Nephron progenitor cell (in vitro differentiated cells): ENCODE measurements at regions not wholly inside any gene's neighbourhood (a gene's known extent, or its start where the extent isn't known, plus 50 kb on each side); places are given as distances from the start of the nearest gene placed in this dataset.
"Not testable (repeated sequence)": the region's sequence is repeated elsewhere in the genome, so short reads cannot be mapped to it uniquely, and the experiment has no call there.

Experiments
- DNase-seq: peaks from one replicate; pipeline ENCODE4 v3.0.0; 2021
- H3K27ac Mint-ChIP-seq: 2 replicates; pipeline ENCODE4 v1.8.0; 2021; ENCODE audit warnings: mild to moderate bottlenecking, moderate library complexity, mixed read lengths
- H3K27me3 Mint-ChIP-seq: 2 replicates; pipeline ENCODE4 v1.8.0; 2021; ENCODE audit warnings: mild to moderate bottlenecking, low read depth, mixed read lengths; ENCODE audit not compliant: poor library complexity
- H3K36me3 Mint-ChIP-seq: 2 replicates; pipeline ENCODE4 v1.8.0; 2021; ENCODE audit warnings: low read depth, mixed read lengths
- H3K4me1 Mint-ChIP-seq: 2 replicates; pipeline ENCODE4 v1.8.0; 2021; ENCODE audit warnings: mixed read lengths
- H3K4me3 Mint-ChIP-seq: 2 replicates; pipeline ENCODE4 v1.8.0; 2021; ENCODE audit warnings: mild to moderate bottlenecking, moderate library complexity, mixed read lengths
- H3K9me3 Mint-ChIP-seq: 2 replicates; pipeline ENCODE4 v1.8.0; 2021; ENCODE audit warnings: mild to moderate bottlenecking, moderate library complexity, mixed read lengths
- TF ChIP-seq, protein P1 (sequence below): fragments of 200-600 bp; sonication (generic); IDR thresholded peaks from 2 replicates; pipeline ENCODE4 v1.5.0; 2021; ENCODE audit warnings: antibody characterized with exemption

DNA sequence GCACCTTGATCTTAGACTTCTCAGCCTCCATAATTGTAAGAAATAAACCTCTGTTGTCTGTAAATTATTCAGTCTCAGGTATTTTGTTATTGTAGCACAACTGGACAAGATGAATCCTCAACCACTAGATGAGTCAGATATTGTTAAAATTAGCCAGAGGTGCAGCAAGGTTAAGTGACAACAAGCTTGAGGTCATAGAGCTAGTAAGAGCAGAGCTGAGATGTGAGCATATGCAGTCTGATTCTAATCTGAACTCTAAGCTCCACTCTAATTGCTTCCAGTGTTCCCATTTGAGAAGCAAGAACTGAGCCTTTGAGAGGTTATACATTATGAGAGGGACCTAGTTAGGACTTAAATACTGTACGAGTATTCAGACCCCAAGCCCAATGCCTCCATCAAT lies 93.1 kb downstream of the FZD1 start:
- TF ChIP-seq, protein P1, sequence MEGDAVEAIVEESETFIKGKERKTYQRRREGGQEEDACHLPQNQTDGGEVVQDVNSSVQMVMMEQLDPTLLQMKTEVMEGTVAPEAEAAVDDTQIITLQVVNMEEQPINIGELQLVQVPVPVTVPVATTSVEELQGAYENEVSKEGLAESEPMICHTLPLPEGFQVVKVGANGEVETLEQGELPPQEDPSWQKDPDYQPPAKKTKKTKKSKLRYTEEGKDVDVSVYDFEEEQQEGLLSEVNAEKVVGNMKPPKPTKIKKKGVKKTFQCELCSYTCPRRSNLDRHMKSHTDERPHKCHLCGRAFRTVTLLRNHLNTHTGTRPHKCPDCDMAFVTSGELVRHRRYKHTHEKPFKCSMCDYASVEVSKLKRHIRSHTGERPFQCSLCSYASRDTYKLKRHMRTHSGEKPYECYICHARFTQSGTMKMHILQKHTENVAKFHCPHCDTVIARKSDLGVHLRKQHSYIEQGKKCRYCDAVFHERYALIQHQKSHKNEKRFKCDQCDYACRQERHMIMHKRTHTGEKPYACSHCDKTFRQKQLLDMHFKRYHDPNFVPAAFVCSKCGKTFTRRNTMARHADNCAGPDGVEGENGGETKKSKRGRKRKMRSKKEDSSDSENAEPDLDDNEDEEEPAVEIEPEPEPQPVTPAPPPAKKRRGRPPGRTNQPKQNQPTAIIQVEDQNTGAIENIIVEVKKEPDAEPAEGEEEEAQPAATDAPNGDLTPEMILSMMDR: no peak
- Mint-ChIP-seq H3K9me3 (no peaks in the 10 kb centered on the region), H3K27ac (no peak overlapping the region), H3K4me1 (peaks cover 17% of the 10 kb centered on the region), H3K36me3 (no peaks in the 10 kb centered on the region), H3K4me3 (no peak overlapping the region), H3K27me3 (peaks cover under 1% of the 10 kb centered on the region)
- no peak for DNase-seq

DNA sequence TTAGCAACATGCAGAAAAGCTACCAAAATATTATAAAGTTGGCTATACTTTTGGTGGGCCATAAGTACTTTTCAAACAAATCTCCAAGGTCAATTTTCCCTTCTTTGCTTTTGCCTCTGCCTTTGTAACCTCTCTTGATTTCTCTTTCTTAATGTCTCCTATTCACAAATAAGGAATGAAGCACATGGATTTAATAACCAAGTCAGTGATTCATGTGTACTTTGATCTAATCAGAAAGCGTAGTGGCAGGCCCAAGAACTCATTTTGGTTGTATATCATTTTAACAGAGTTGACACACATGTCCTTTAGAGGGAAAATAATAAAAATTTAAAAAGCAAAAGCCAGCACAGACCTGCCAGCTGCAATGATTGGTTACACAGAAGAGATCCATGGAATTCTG lies 93.7 kb downstream of the FZD1 start:
- no peak overlapping the region for H3K4me3 Mint-ChIP-seq
- TF ChIP-seq, protein P1: no peak
- DNase-seq: no peak
- H3K36me3 Mint-ChIP-seq: no peaks in the 10 kb centered on the region
- H3K27me3 Mint-ChIP-seq: peaks cover 3% of the 10 kb centered on the region
- H3K9me3 Mint-ChIP-seq: no peaks in the 10 kb centered on the region
- peaks cover 17% of the 10 kb centered on the region for H3K4me1 Mint-ChIP-seq
- no peak overlapping the region for H3K27ac Mint-ChIP-seq

DNA sequence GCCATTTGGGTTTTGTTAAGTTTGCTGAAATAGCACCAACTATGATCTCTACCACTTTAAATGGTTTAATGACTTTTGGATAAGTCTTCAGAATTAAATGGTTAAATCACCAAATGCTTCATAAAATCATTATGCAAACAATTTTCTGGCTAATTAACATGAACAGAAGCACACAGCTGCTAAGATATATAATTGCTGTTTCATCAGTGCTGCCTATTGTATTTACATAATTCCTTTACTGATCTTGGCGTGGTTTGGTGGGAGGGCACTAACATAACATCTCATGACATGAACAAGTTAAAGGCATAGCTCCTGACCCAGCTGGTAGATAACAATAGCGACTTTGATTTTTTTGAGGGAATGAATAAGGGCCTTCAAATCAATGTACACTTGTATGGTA lies 94.1 kb downstream of the FZD1 start:
- no peak overlapping the region for H3K4me3 Mint-ChIP-seq
- peaks cover 16% of the 10 kb centered on the region for H3K4me1 Mint-ChIP-seq
- no peaks in the 10 kb centered on the region for H3K9me3 Mint-ChIP-seq
- DNase-seq: no peak
- TF ChIP-seq, protein P1: no peak
- no peaks in the 10 kb centered on the region for H3K36me3 Mint-ChIP-seq
- peaks cover 3% of the 10 kb centered on the region for H3K27me3 Mint-ChIP-seq
- H3K27ac Mint-ChIP-seq: no peak overlapping the region

DNA sequence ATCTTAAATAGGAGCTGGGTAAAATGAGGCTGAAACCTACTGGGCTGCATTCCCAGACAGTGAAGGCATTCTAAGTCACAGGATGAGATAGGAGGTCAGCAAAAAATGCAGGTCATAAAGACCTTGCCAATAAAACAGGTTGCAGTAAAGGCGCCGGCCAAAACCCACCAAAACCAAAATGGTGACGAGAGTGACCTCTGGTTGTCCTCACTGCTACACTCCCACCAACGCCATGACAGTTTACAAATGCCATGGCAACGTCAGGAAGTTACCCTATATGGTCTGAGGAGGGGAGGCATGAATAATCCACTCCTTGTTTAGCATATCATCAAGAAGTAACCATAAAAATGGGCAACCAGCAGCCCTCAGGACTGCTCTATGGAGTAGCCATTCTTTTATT lies 100.9 kb downstream of the FZD1 start:
- DNase-seq, H3K9me3 Mint-ChIP-seq, H3K4me3 Mint-ChIP-seq, H3K27ac Mint-ChIP-seq, H3K36me3 Mint-ChIP-seq, H3K27me3 Mint-ChIP-seq, H3K4me1 Mint-ChIP-seq: not testable (repeated sequence)

DNA sequence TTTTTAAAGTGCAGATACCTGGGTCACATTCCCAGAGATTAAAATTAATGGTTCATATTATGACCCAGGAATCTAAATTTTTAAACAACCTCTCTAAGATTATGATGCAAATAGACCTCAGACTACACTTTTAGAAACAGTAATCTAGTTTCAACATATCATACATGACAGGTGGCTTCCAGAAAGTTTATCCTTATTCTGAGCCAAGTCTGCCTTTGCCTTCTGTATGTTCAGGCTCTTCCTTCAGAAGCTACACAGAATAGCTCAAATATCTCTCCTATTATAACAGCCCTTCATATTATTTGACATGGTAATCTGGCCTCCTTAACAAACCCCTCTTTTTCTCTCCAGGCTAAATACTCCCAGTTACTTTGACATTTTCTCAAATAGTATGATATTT lies 101.9 kb downstream of the FZD1 start:
- peaks cover 6% of the 10 kb centered on the region for H3K27me3 Mint-ChIP-seq
- H3K4me3 Mint-ChIP-seq: no peak overlapping the region
- H3K4me1 Mint-ChIP-seq: no peaks in the 10 kb centered on the region
- H3K36me3 Mint-ChIP-seq: no peaks in the 10 kb centered on the region
- TF ChIP-seq, protein P1: no peak
- no peak overlapping the region for H3K27ac Mint-ChIP-seq
- DNase-seq: no peak
- no peaks in the 10 kb centered on the region for H3K9me3 Mint-ChIP-seq

DNA sequence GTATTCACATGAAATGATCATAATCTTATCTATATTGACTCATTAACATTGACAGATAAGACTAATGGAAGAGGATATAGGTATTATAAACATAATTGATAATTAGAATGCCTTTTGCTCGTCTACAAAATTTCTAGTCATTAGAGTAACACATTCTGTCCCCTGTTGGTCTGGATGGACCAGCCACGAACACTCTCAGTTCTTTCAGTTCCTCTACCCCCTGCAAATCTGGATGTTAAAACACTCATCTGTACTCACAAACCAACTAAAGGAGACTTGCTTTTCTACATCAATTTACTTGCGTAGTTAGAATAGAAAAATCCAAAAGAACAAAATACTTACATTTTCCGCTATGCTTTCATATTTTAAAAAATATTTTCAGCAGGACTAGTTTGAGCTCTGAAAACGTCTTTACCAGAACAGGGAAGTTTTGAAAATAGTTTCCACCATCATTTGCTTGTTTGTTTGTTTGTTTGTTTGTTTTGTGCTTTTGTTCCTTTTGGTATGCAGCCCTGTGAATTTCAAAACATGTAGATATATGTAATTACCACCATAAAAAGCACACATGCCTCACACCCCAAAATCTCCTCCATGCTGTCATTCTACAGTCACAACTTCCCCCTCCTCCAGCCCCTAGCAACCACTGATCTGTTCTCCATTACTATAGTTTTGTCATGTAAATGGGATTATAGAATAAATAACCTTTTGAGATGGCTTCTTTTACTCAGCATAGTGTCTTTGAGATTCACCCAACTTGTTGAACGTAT lies 103.8 kb downstream of the FZD1 start:
- Mint-ChIP-seq H3K4me3 (no peak overlapping the region), H3K36me3 (no peaks in the 10 kb centered on the region), H3K9me3 (no peaks in the 10 kb centered on the region), H3K27me3 (peaks cover 3% of the 10 kb centered on the region), H3K27ac (no peak overlapping the region), H3K4me1 (no peaks in the 10 kb centered on the region)
- DNase-seq: no peak
- TF ChIP-seq, protein P1: no peak
